Right lobe of liver (tissue), 6 donors: ENCODE measurements at regions not wholly inside any gene's neighbourhood (a gene's known extent, or its start where the extent isn't known, plus 50 kb on each side); places are given as distances from the start of the nearest gene placed in this dataset.

Experiments
- ATAC-seq, 4 donors: fragments of 200-7000 bp; cut with Tn5 transposase; one replicate each; pipeline ENCODE4 v1.9.1; 2020; ENCODE audit warnings: mild to moderate bottlenecking in 4 of 4, moderate library complexity in 4 of 4
- DNase-seq, 3 donors: peaks; one replicate each; pipeline ENCODE4 v3.0.0-alpha.2; 2020
- H3K27ac ChIP-seq, 3 donors: fragments of 200-600 bp; one replicate each; pipeline ENCODE4 v1.8.0; 2022
- H3K27me3 ChIP-seq, 2 donors: fragments of 200-600 bp; one replicate each; pipeline ENCODE4 v1.8.0; 2022
- H3K36me3 ChIP-seq, 4 donors: fragments of 200-600 bp; sonication (generic) in 1 of 4; one replicate each; pipeline versions ENCODE4 v1.5.1 to v1.8.0; 2017 to 2022; ENCODE audit warnings: control low read depth in 1 of 4
- H3K4me1 ChIP-seq, 4 donors: fragments of 200-600 bp; sonication (generic) in 1 of 4; one replicate each; pipeline versions ENCODE4 v1.5.1 to v1.8.0; 2017 to 2022; ENCODE audit warnings: control low read depth in 1 of 4
- H3K4me3 ChIP-seq, 3 donors: fragments of 200-600 bp; one replicate each; pipeline ENCODE4 v1.8.0; 2022
- H3K9me3 ChIP-seq, 4 donors: fragments of 200-600 bp; sonication (generic) in 1 of 4; one replicate each; pipeline versions ENCODE4 v1.5.1 to v1.8.0; 2017 to 2022; ENCODE audit warnings: control low read depth in 1 of 4
- POLR2A ChIP-seq: fragments of 450-650 bp; IDR thresholded peaks from one replicate; pipeline ENCODE4 v1.6.1; 2017; ENCODE audit warnings: antibody characterized with exemption, mild to moderate bottlenecking
- WGBS: methylation state at CpG from one replicate; pipeline ENCODE4 v1.1.6; 2018; ENCODE audit warnings: low coverage, low lambda C conversion rate; ENCODE audit not compliant: insufficient coverage; ENCODE audit errors: missing lambda C conversion rate; 5-methylcytosine and 5-hydroxymethylcytosine counted together
- intact Hi-C, 2 donors: fragments of 100-400 bp; cut with DNase I; formaldehyde crosslinking; loops; one replicate each; pipeline versions ENCODE4 v1.11.2 to v1.14.1; 2022
- TF ChIP-seq, protein P1 (sequence below), 4 donors: fragments of 200-600 bp in 3 of 4; fragments of 450-650 bp in 1 of 4; IDR thresholded peaks; one replicate each; pipeline versions ENCODE4 v1.5.1 to v1.8.0; 2016 to 2022; ENCODE audit warnings: antibody characterized with exemption in 4 of 4, mild to moderate bottlenecking in 2 of 4
- donor health status: DM: no; HTN: yes; CAD: no.
- donor health status: DM: no; HTN: no; CAD: no.
- donor health status: DM: no; HTN: no; CAD: no.
- donor health status: DM: no; HTN: yes; CAD: no.
- donor health status: DM: no; HTN: yes; CAD: no.

DNA sequence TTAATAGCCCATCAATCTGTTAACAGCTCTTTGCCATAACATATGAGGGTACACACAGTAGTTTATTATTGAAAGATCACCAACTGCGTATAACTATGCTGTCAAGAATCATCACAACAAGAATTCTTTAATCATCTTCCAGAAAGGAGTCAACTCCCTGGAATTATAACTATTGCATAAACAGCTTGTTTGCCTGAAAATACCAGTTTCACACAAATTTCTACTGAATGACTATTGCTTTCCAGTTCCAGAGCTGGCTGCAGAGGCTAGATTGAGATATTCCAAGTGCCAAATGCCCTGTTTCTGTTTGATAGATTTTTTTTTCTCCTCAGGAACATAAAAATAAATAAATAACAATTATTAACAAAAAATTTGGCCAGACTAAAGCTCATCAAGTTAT, 444.7 kb downstream of the TLE1 start:
- intact Hi-C loops, result no loop called here
- Histone ChIP-seq H3K27ac (no peak overlapping the region), H3K4me3 (no peak overlapping the region), H3K36me3 (no peaks in the 10 kb centered on the region), H3K4me1 (no peaks in the 10 kb centered on the region), H3K9me3 (no peaks in the 10 kb centered on the region), H3K27me3 (no peaks in the 10 kb centered on the region)
- 58% methylated on average over 1 of the region's 1 CpG for WGBS
- no peak for DNase-seq
- ATAC-seq, result no peak
- TF ChIP-seq, protein P1, sequence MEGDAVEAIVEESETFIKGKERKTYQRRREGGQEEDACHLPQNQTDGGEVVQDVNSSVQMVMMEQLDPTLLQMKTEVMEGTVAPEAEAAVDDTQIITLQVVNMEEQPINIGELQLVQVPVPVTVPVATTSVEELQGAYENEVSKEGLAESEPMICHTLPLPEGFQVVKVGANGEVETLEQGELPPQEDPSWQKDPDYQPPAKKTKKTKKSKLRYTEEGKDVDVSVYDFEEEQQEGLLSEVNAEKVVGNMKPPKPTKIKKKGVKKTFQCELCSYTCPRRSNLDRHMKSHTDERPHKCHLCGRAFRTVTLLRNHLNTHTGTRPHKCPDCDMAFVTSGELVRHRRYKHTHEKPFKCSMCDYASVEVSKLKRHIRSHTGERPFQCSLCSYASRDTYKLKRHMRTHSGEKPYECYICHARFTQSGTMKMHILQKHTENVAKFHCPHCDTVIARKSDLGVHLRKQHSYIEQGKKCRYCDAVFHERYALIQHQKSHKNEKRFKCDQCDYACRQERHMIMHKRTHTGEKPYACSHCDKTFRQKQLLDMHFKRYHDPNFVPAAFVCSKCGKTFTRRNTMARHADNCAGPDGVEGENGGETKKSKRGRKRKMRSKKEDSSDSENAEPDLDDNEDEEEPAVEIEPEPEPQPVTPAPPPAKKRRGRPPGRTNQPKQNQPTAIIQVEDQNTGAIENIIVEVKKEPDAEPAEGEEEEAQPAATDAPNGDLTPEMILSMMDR (IDR thresholded peaks at IDR 0.05), result no peak
- TF ChIP-seq POLR2A, result no peak

DNA sequence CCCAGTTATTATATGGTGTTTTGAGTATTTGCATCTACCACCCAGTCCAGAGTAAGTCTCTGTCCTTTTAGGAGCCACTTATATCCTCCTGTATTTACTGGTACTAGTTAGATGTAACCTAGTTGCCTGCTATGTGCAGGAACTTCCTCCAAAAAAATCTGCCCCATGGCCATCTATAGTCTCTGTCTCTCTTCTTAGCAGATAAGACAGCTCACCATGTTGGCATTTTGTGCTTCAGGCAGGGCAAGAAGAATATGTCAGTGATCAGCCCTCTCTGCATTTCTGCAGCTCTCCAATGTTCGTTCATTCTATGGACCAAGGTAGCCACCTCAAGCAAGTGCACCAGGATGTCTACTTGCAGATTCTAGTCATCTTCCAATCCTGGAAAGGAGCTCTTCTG, 446.5 kb downstream of the TLE1 start:
- ATAC-seq, result no peak
- no peak for TF ChIP-seq POLR2A
- Histone ChIP-seq H3K27ac (no peak overlapping the region), H3K36me3 (no peaks in the 10 kb centered on the region), H3K4me1 (no peaks in the 10 kb centered on the region), H3K9me3 (no peaks in the 10 kb centered on the region), H3K27me3 (no peaks in the 10 kb centered on the region), H3K4me3 (no peak overlapping the region)
- WGBS, result 86% methylated on average over 1 of the region's 1 CpG
- DNase-seq, result no peak
- intact Hi-C loops, result no loop called here

DNA sequence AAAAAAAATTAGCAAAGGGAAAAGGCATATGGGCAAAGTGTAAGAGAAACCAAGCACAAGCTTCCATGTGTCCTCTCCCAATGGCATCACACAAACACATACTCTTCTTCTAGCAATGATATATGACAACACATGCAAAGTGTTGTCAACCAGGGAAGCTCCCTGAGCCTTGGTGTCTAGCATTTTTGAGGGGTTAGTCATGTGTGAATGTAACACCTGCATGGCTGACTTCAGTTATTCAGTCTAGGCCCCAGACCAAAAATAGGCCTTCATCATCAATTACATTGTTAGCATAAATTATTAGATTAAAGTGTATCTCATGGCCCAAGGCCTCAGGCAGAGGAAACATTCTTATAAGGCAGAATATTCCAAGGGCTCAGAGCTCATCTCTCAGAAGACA, 450.0 kb downstream of the TLE1 start:
- no peak overlapping the region for H3K27ac ChIP-seq
- intact Hi-C loops, result no loop called here

DNA sequence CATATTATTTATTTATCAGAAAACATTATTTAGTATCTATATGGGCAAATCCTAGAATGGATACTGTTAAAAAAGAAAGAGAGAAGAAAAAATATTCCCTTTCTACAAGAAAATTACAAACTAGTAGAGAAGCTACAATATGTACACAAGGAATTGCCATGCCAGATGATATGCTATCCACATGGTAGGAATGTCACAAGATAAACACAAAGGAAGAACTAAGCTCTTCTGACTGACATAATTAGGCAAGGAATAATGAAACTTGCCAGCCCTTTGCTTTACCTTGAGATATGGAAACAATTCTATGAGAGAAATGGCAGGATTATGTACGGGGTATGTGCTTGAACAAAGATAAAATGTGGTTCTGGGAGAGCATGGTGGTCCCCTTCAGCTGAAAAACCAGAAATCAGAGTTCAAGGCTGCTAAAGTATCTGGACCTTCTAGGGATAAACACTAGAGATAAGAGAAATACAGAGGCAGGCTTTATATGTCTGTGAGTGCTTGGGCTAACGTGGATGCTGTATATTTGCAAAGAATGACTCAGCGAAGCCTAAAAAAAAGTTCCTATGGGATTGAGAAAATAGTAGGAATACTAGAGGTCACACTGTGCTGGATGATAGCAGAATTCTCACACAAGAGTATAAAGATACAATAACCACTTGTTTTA, 451.6 kb downstream of the TLE1 start:
- DNase-seq (no peak), ATAC-seq (no peak)
- H3K4me1 ChIP-seq, result no peaks in the 10 kb centered on the region
- no peaks in the 10 kb centered on the region for H3K27me3 ChIP-seq
- H3K27ac ChIP-seq, result no peak overlapping the region
- no peaks in the 10 kb centered on the region for H3K9me3 ChIP-seq
- no peak for TF ChIP-seq POLR2A
- TF ChIP-seq, protein P1 (IDR thresholded peaks at IDR 0.05), result no peak
- intact Hi-C loops, result no loop called here
- H3K36me3 ChIP-seq, result no peaks in the 10 kb centered on the region
- 61% methylated on average over 3 of the region's 3 CpGs for WGBS
- no peak overlapping the region for H3K4me3 ChIP-seq

More for the DNA sequence above, 450.0 kb downstream of the TLE1 start:
- ATAC-seq (no peak), DNase-seq (no peak)
- Histone ChIP-seq H3K36me3 (no peaks in the 10 kb centered on the region), H3K9me3 (no peaks in the 10 kb centered on the region), H3K4me1 (no peaks in the 10 kb centered on the region), H3K4me3 (no peak overlapping the region), H3K27me3 (no peaks in the 10 kb centered on the region)
- TF ChIP-seq POLR2A, result no peak
- TF ChIP-seq, protein P1 (IDR thresholded peaks at IDR 0.05), result no peak

DNA sequence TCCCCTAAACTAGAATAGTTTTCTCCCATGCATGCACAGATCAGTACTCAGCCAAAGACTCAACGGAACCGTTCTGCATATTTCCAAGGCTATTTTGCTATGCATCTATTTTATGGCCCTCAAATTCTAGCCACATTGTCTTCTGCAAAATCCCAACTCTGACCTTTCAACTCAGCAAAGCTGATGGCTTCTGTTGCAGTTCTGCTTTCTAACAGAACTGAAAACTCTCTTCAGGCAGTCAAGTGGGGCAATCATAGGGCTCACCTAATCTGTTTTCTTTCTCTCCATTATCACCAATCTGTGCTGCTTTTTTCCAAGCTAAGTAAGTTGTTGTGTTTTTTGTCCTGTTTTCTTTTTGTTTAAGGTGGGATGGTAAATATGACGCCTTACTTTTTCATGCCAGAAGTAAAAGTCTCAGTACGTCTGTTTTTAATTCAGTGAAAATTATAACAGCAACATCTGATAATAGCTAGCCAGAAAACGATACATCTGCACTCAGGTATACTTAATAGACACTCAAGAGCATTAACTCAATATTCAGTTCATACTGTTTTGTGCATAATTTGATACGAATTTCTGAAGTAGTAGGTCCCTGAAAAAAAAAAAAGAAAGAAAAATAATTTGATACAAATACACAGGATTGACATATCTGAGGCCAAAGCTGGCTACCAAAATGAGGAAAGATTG, 454.3 kb downstream of the TLE1 start:
- H3K4me3 ChIP-seq, result no peak overlapping the region
- no peaks in the 10 kb centered on the region for H3K9me3 ChIP-seq
- TF ChIP-seq POLR2A, result no peak
- TF ChIP-seq, protein P1 (IDR thresholded peaks at IDR 0.05), result no peak
- DNase-seq (no peak), ATAC-seq (no peak)
- 72% methylated on average over 6 of the region's 6 CpGs for WGBS
- no peak overlapping the region for H3K27ac ChIP-seq
- no peaks in the 10 kb centered on the region for H3K36me3 ChIP-seq
- peaks cover 0 to 4% (median 0%) of the 10 kb centered on the region in 4 donors for H3K4me1 ChIP-seq
- intact Hi-C loops, result no loop called here
- no peaks in the 10 kb centered on the region for H3K27me3 ChIP-seq
